ENCODE measurements at regions not wholly inside any gene's neighbourhood (a gene's known extent, or its start where the extent isn't known, plus 50 kb on each side); places are given as distances from the start of the nearest gene placed in this dataset.

GRCh38 chr2:217722883-217723472, 279.8 kb downstream of the TNS1 start (continued):
- TF ChIP-seq ZNF462 (CRISPR knock-in tag; IDR thresholded peaks at IDR 0.05): no peak
- TF ChIP-seq ZNF114 (CRISPR knock-in tag; IDR thresholded peaks at IDR 0.05): no peak
- no peak for TF ChIP-seq CREB1 (CRISPR knock-in tag; IDR thresholded peaks at IDR 0.05; ENCODE audit: low read depth)
- TF ChIP-seq REST (IDR thresholded peaks at IDR 0.05; ENCODE audit: unreplicated experiment): no peak
- TF ChIP-seq JUNB (IDR thresholded peaks at IDR 0.05; ENCODE audit: unreplicated experiment): no peak
- TF ChIP-seq EZH2phosphoT487 (IDR thresholded peaks at IDR 0.05; ENCODE audit: unreplicated experiment): no peak
- TF ChIP-seq ETS1 (IDR thresholded peaks at IDR 0.05): no peak
